DND-41 (cell line): ENCODE measurements at regions not wholly inside any gene's neighbourhood (a gene's known extent, or its start where the extent isn't known, plus 50 kb on each side); places are given as distances from the start of the nearest gene placed in this dataset.

Experiments
- CTCF ChIP-seq: IDR thresholded peaks from 2 replicates; pipeline ENCODE4 v1.5.1; 2012; ENCODE audit warnings: borderline replicate concordance, low read length, moderate library complexity, mild to moderate bottlenecking; ENCODE audit not compliant: poor library complexity, severe bottlenecking; ENCODE audit errors: extremely low read depth
- EZH2 ChIP-seq: IDR thresholded peaks from 3 replicates; pipeline ENCODE4 v1.6.1; 2012; ENCODE audit warnings: borderline replicate concordance, low read depth, mild to moderate bottlenecking, moderate library complexity, low read length, inconsistent platforms; ENCODE audit not compliant: severe bottlenecking

DNA sequence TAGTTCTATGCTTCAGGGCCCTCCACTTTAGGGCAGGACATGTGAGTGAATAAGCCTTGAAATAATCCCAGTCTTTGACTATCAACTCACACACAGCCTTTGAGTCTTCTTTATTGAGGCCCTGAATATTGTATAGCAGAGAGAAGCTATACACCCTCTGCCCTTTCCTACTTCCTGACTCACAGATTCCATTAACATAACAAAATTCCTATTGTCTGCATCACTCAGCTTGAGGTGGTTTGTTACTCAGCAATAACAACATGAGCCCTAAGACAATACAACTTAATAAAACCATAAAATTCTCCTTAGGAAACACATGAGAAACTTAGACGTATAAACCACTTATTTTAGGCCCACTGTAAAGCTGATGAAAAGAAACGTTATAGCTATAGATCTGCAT is 680.3 kb upstream of the DIAPH2 start:
- TF ChIP-seq CTCF, result no peak
- TF ChIP-seq EZH2, result no peak
